ENCODE measurements at regions not wholly inside any gene's neighbourhood (a gene's known extent, or its start where the extent isn't known, plus 50 kb on each side); places are given as distances from the start of the nearest gene placed in this dataset.
"Not testable (repeated sequence)": the region's sequence is repeated elsewhere in the genome, so short reads cannot be mapped to it uniquely, and the experiment has no call there.

GRCh38 chr2:176931588-176932563 lies 280.7 kb upstream of the HNRNPA3 start:
- in situ Hi-C loops (cut with MboI; ENCODE audit: low pct_unique_long_range_greater_than_20kb, low sequenced_read_pairs), result no loop called here
- DNase-seq, result no peak

- in situ Hi-C loops (cut with MboI; ENCODE audit: low pct_unique_long_range_greater_than_20kb, low sequenced_read_pairs), result no loop called here
- DNase-seq, result no peak
These were observed 278.5 kb upstream of the HNRNPA3 start for GRCh38 chr2:176934131-176934530.

GRCh38 chr2:176934869-176935415 lies 277.7 kb upstream of the HNRNPA3 start:
- in situ Hi-C loops (cut with MboI; ENCODE audit: low pct_unique_long_range_greater_than_20kb, low sequenced_read_pairs), result no loop called here
- DNase-seq, result no peak

GRCh38 chr2:176935543-176936102 lies 277.0 kb upstream of the HNRNPA3 start:
- in situ Hi-C loops (cut with MboI; ENCODE audit: low pct_unique_long_range_greater_than_20kb, low sequenced_read_pairs), result no loop called here

GRCh38 chr2:176936410-176936809 lies 276.2 kb upstream of the HNRNPA3 start:
- in situ Hi-C loops (cut with MboI; ENCODE audit: low pct_unique_long_range_greater_than_20kb, low sequenced_read_pairs), result no loop called here
- DNase-seq, result no peak

More at GRCh38 chr2:176935543-176936102, 277.0 kb upstream of the HNRNPA3 start:
- DNase-seq, result no peak

- DNase-seq, result no peak
- in situ Hi-C loops (cut with MboI; ENCODE audit: low pct_unique_long_range_greater_than_20kb, low sequenced_read_pairs), result no loop called here
These were observed 267.6 kb upstream of the HNRNPA3 start for GRCh38 chr2:176944998-176945397.

- in situ Hi-C loops (cut with MboI; ENCODE audit: low pct_unique_long_range_greater_than_20kb, low sequenced_read_pairs), result no loop called here
These were observed 264.8 kb upstream of the HNRNPA3 start for GRCh38 chr2:176947754-176948153.

GRCh38 chr2:176951218-176951617 lies 261.4 kb upstream of the HNRNPA3 start:
- DNase-seq; in situ Hi-C loops (cut with MboI; ENCODE audit: low pct_unique_long_range_greater_than_20kb, low sequenced_read_pairs): not testable (repeated sequence)

More at GRCh38 chr2:176947754-176948153, 264.8 kb upstream of the HNRNPA3 start:
- DNase-seq, result no peak

GRCh38 chr2:176956791-176957190 lies 255.8 kb upstream of the HNRNPA3 start:
- in situ Hi-C loops (cut with MboI; ENCODE audit: low pct_unique_long_range_greater_than_20kb, low sequenced_read_pairs), result no loop called here
- no peak for DNase-seq

- in situ Hi-C loops (cut with MboI; ENCODE audit: low pct_unique_long_range_greater_than_20kb, low sequenced_read_pairs), result no loop called here
- DNase-seq, result no peak
These were observed 253.0 kb upstream of the HNRNPA3 start for GRCh38 chr2:176959614-176960013.

GRCh38 chr2:176960061-176960460 lies 252.5 kb upstream of the HNRNPA3 start:
- in situ Hi-C loops (cut with MboI; ENCODE audit: low pct_unique_long_range_greater_than_20kb, low sequenced_read_pairs), result no loop called here
- no peak for DNase-seq

GRCh38 chr2:176960736-176961520 lies 251.7 kb upstream of the HNRNPA3 start:
- in situ Hi-C loops (cut with MboI; ENCODE audit: low pct_unique_long_range_greater_than_20kb, low sequenced_read_pairs), result no loop called here
- no peak for DNase-seq

GRCh38 chr2:176961775-176962619 lies 250.6 kb upstream of the HNRNPA3 start:
- no peak for DNase-seq
- in situ Hi-C loops (cut with MboI; ENCODE audit: low pct_unique_long_range_greater_than_20kb, low sequenced_read_pairs), result no loop called here

GRCh38 chr2:176963568-176964287 lies 248.9 kb upstream of the HNRNPA3 start:
- in situ Hi-C loops (cut with MboI; ENCODE audit: low pct_unique_long_range_greater_than_20kb, low sequenced_read_pairs), result no loop called here
- DNase-seq, result no peak

- no peak for DNase-seq
- in situ Hi-C loops (cut with MboI; ENCODE audit: low pct_unique_long_range_greater_than_20kb, low sequenced_read_pairs), result no loop called here
These were observed 244.6 kb upstream of the HNRNPA3 start for GRCh38 chr2:176967911-176968450.

GRCh38 chr2:176969642-176970359 lies 242.8 kb upstream of the HNRNPA3 start:
- in situ Hi-C loops (cut with MboI; ENCODE audit: low pct_unique_long_range_greater_than_20kb, low sequenced_read_pairs), result no loop called here
- DNase-seq, result no peak
